ENCODE measurements at regions not wholly inside any gene's neighbourhood (a gene's known extent, or its start where the extent isn't known, plus 50 kb on each side); places are given as distances from the start of the nearest gene placed in this dataset.

DNA sequence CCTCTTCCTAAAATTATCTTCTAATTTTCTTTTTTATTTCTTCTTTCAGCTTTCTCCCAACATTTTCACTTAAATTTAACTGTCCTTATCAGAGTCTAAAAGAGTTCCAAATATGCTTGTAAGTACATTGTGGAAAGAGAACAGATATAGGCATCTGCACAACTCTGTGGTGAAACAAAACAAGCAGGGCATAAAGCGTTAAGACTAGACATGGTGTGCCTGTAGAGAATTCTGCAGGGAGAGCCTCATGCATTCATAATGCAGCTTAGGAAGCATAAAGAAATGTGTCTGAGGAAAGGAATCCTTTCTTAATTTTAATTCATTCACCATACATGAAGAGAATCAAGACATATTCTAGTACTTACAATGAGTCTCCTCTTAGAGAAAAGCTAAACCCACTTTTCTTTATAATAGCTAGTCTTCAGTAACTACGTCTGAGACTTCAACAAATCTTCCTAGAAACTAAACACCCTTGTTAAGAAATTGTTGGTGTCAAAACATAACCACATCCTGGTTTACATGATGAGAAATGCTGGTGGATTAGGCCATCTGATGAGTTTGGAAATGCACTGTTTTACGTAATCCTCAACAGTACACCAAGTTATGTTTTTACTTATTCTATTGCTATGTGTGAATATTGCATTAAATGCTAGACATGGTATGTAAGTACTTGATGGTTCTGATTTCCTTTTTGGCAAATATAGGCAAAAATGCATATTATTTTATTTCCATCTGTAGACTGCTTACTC lies 307.8 kb upstream of the GIMD1 start:
- no peak for DNase-seq

DNA sequence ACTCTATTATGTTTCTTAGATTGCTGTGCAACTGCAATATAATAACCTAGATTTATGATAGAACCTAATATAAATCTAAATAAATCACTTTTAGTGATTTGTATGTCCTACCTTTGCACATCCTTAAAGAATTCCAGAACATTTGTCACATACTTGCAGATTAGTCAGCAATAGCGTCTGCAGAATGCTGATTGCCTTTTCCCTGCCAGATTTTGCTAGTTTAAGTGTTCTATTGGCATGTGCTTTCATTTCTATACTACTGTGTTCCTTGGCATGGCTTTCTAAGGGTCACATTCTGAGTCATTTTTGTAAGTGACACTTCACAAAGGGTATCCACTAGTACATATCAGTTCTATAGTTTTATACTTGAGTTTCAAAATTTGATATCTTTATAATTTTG lies 303.1 kb upstream of the GIMD1 start:
- DNase-seq = no peak

DNA sequence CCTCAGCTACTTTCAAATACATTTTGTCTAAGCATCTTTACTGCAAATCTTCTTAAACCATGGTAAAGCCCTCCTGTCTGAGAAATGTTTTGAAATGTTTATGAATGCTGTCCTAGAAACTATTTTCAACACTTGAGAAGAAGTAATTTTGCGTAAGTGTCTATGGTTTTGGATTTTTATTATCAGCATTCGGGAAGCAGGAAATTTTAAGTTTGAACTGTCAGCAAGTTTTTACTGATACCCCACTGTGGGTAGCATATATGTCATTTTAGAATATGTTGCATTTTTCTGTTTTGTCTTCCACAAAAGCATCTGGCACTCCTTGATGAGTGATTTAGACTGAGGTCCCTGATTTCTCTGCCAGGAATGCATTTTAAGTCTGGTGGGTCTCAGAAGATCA lies 302.4 kb upstream of the GIMD1 start:
- DNase-seq = no peak

DNA sequence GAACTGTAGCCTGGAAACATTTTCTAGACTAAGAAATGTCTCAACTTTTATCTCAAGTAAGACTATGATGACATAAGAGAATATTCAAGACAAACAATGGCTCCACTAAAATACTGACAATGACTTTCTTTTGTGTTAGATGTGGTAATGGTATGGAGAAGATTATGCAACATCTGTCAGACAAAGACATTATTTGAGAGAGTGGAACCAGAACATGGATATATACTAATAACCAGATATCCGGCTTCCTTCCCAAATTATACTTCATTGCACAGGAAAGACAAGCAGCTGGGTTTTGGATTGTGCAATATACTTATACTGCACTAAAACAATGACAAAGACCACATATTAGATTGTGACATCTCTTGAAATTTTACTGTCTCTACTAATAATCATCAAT lies 290.8 kb upstream of the GIMD1 start:
- DNase-seq = no peak

DNA sequence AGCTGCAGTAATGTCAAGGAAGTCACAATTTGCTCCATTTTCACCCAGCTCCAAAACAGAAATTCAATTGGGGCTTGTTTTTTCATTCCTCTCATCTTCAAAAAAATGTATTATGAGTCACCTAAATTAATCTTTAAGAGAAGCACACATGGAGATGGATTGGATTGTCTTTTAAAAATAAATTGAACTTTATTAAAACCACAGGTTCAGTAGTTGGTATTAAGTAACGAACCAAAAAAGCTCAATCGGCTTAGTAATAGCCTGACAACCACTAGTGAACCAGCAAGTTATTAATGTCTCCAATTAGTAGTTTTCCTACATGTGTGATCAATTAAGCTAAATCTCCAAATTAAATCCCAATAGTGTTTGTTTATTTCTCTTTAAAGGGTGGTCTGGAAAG lies 283.5 kb upstream of the GIMD1 start:
- no peak for DNase-seq

DNA sequence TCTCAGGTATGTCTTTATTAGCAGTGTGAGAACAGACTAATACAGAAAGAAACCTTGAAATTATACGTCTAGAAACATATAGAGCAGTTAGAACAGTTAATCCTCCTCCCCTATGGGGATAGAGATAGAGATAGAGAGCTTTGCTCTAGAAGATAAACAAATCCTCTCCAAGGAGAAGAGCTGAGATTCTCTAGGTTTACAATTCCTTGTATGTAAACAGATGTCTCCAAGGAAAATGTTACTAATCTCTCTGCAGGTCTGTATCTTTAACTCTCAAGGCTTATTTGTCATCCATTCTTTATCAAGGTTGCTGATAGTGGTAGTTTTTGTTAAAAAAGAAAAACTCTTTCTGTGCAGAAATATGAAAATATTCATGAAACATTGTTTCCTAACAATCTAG lies 282.1 kb upstream of the GIMD1 start:
- DNase-seq = no peak

DNA sequence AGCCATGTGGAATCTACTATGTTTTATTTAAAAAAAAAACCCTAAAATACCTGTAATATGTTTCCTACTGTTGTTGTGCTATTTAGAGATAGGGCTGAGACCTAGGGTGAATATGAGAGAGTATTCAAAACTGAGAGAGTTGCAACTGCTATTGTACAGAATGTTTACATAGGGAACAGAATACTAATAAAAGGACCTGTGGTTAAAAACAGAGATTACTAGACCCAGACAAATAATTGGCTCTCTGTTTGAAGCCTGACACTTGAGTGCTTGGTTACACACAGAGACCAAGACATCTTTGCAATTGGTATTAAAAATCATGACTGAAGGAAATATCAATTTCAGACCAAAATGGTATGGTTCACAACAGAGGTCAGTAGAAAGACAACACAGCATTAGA lies 278.9 kb upstream of the GIMD1 start:
- DNase-seq = no peak

DNA sequence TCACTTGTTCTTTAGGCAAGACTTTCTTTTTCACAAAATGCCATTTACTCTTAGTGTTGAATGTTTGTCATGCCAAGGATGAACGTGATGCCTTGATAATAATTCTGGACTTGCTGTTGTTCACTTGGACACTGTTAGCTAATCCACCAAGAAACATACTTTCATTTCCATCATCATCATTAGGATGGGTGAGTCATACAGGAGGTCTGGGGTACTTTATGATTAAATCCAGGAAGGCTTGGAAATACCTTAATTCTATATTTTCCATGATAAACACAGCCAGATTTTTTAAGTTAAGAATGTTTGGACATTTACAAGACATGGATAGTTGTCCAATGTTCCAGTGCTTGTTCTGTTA lies 260.7 kb upstream of the GIMD1 start:
- DNase-seq = no peak

DNA sequence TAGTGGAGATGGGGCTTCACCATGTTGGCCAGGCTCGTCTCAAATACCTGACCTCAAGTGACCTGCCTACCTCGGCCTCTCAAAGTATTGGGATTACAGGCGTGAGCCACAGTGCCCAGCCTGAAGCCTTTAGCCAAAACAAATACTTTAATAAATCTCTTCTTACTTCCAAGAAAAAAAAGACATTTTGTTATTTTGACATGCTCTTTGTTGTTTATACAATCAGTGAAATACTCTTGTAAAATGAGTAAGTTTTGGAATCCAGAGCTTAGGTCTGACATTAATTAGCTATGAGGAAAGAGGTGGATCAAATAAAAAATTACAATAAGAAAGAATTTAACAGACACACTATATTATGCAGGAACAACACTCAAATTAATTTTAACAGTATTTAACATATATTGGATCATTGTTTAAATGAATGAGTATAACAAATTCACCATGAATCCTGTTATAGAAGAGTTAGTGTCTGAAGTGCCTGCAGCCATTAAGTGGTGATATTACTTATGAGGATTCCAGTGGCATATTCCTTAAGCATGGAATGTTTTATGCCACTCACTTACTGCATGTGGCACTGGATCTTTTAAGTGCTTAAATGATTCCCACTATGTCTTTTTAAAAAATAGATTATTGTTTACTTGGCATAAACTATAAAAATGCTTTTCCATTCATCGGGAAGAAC lies 260.1 kb upstream of the GIMD1 start:
- no peak for DNase-seq

DNA sequence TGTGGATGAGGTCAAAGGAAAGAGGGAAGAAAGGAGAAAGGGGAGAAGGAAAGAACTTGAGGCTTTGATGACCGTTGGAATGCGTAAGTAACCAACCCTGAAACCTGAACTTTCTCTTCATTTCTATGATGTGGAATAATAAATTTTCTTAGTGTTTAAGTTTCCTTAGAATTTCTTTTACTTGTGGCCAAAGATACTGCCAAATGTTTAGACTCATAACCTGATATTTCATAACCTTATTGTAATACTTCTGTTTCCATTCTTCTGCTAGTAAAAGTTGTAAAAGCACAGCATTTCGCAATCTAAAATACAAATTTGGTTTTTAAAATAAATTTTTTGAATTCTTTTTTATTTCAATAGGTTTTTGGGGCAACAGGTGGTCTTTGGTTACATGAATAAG lies 258.5 kb upstream of the GIMD1 start:
- DNase-seq = no peak

DNA sequence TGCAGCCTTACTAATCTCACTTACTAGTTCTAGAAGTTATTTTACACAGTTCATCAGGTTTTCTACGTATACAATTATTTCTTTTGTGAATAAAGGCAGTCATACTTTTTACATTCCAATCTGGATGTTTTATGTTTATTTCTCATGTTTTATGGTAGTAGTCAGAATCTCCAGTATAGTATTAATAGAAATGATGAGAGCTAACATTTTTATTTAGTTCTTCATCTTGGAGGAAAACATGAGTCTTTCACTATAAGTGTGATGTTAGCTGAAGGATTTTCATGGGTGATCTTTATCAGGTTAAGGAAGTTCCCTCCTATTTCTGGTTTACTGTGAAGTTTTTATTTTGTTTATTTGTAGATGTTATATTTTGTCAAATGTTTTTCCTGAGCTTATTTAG lies 256.1 kb upstream of the GIMD1 start:
- DNase-seq = no peak

DNA sequence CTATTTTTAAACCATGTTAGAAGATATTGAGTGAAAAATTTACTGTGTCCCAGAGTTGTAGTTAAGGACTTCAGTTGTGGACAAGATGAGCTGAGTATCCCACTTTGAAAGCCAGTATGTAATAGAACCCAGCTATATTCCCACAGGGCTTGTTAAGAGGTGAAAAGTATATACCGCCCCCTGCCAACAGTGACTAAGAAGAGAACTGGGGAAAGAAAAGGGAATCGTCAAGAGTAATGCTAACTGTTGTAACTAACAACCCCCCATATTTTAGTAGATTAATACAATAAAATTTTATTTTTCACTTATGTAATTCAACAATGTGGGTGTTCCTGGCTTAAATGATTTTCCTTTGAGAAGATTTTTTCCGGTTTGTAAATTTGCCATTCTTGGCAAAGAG lies 250.4 kb upstream of the GIMD1 start:
- DNase-seq = no peak

DNA sequence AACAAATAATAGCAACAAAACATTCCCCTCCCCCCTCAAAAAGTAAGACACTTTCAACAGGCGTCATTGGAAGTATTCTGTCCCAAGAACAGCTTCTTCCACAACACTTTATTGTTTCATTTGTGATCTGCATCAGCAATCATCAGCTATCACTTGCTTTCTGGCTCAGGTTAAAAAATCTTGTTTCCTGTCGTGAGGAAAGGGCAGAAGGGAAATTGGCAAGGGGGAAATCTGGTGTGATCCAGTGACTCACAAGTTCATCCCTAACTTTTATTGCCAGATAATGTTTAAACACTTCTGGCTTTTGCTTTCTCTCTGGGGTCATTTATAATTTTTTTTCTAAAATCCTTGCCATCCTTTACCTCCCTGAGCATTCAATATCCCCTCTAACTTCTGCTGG lies 247.4 kb upstream of the GIMD1 start:
- DNase-seq = no peak

DNA sequence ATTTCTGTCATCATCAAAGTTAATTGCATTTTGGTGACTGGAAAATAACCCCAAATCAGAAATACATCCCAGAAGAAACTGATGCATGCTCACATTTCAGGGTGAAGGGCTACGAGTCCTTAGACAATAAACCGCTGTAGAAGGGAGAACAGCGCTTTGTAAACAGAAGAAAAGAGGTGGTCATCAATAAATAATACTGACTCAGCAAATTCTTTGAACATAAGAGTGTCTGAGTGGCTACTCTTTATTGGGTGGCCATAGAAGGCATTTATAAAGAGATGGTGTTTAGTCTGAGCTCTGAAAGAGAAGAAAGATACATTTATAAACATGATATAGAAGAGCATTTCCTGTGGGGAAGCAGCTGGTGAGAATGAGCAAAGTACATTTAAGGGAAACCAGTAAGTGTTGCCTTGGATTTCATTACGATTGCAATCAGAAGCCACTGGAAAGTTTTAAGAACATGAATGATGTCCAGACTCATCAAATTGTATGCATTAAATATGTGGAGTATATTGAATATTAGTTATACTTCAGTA lies 246.9 kb upstream of the GIMD1 start:
- no peak for DNase-seq

DNA sequence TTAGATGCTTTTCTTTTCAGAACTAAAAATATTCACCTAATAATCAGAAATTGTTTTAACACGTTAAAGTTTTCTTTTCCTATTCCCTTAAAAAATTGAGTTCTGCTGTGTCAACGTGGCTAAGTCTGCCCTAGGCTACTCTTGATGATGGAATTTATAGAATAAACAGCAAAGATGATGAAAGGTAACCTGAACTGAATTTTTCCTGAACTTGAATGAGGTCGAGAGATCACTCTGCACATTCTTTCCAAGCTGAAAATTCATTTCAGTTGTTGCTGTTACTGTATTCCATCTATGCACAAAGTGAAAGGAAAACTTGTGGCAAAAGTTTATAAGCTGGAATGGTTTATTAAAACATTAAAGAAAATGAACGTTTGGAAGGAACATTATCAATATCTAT lies 245.9 kb upstream of the GIMD1 start:
- no peak for DNase-seq

DNA sequence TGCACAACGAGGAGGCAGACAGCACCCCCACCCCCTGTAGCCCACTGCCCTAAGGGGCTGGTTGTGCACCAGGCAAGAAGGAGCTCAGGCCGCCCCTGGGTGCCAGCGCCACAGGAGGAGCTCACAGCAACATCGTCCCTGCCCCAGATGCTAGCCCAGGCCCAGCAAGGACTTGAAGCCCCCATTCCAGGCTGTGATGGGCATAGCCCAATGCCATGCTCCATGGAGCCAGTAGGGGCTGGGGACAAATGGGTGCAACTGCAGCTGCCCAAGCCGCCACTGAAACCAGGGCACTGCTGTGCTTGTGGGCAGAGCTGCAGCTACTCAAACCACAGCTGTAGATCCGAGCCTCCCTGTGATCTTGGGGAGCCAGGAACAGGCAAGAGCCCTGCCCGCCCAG lies 241.3 kb upstream of the GIMD1 start:
- no peak for DNase-seq

DNA sequence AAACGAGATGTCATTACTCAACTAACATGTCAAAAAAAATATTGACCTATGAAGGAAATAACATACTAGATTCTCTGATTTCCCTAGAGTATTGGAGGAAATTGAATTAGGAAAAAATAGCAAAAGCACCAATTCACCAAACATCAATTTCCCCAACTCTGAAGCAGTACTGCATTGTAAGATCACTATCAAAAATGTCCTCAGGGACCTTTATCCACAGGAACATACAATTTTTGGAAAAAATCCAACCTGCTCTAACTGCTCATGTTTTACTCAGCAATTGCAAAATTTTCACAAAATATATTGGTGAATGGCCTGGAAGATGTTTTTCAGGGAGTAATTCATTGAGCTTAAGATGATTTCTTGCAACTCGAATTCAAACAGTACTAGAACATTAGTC lies 239.0 kb upstream of the GIMD1 start:
- DNase-seq = no peak

DNA sequence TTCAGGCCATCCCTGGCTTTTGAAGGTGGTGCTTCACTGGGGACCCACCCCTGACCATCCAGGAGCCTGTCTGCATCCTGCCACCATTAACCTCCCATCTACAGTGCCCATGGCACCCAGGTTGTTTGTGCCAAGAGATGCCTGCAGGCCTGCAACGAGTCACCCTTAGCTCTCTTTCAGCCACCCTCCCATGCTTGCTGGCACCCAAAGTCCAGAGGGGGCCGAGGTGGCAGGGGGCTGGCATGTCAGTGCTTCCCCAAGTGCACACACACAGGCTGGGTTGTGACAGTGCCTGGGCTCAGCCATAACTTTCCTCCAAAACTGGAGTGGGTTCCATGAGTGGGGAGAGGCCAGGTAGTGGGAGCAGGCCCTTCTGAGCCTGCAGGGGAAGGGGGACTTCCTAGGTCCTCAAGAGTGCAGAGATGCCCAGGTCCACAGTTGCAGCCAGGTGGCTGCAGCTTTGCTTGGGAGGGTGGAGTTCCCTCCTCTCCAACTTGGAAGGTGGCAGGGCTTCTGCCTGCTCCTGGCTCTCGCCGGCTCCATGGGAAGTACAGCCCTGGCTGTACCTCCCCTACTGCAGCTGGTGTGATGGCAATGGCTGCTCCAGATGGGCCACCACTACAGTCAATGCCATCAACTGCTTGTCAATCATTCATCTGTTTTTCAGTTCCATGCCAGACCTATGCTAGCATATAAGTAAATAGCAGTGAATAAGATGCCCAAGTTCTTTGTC lies 235.9 kb upstream of the GIMD1 start:
- DNase-seq = no peak

DNA sequence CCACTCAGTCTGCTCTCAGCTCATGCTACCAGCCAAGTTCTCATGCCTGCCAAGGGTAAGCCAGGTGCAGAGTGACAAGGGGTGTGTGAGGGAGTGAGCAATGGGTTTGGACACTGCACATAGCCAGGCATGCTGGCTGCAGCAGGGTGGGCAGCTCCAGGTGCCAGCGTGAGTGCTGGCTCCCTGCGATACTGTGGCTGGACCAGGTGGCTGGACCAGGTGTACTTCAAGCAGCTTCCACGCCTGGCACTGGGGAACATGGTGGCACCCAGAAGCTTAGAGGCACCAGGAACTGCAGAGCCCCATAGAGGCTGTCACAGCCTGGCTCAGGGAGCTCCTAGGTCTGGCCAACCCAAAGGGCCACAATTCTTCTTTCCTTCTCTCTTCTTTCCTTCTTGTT lies 234.9 kb upstream of the GIMD1 start:
- no peak for DNase-seq

DNA sequence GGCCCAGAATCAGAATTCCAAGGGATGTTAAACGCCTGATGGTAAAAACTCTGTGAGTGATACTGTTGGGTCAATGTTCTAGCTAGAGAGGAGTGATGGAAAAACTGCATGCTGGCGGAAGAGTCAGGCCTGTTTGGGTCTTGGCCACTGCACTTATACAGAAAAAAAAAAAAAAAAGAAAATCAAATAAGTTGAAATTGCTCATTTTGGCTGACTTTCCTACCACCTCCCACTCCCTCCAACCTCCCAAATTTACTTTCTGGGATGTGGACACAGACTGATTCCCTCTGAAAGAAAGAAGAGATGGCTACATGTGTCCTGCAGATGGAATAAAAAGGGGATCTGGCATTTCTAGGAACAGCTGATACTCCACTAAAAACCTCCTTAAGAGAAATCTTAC lies 234.1 kb upstream of the GIMD1 start:
- DNase-seq = no peak

DNA sequence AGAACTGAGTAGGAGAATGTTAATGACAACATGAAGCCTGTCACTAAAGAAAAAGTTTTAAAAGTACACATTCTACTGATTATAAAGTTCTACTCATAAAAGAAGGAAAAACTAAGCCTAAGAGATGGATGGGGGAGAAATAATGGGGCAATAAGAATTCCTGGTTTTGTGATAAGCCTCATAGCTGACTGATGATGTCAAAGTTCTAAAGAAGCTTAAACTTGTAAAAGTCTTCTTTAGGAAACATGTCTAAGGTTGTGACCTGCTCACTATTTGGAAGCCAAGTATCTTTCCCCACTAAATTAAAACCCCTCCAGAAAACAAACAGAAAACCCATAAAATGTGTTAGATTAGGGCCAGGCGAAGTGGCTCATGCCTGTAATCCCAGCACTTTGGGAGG lies 232.9 kb upstream of the GIMD1 start:
- no peak for DNase-seq

DNA sequence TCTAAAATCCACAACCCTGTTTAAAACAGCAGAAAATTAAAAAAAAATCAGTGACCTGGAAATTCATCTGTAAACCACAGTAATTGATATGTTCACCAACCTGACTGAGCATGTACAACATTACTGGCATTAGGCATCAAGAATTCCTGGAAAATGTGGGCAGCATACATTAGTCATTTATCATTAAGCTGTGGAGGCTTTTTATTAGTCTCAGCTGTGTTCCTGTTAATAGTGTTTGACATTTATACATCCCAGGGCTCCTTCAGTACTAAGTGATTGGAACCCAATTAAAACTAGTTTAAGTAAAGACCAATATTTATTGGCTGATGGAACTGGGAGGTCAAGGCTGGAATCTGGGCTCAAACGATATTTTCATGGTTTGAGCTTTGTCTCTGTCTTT lies 227.3 kb upstream of the GIMD1 start:
- no peak for DNase-seq

DNA sequence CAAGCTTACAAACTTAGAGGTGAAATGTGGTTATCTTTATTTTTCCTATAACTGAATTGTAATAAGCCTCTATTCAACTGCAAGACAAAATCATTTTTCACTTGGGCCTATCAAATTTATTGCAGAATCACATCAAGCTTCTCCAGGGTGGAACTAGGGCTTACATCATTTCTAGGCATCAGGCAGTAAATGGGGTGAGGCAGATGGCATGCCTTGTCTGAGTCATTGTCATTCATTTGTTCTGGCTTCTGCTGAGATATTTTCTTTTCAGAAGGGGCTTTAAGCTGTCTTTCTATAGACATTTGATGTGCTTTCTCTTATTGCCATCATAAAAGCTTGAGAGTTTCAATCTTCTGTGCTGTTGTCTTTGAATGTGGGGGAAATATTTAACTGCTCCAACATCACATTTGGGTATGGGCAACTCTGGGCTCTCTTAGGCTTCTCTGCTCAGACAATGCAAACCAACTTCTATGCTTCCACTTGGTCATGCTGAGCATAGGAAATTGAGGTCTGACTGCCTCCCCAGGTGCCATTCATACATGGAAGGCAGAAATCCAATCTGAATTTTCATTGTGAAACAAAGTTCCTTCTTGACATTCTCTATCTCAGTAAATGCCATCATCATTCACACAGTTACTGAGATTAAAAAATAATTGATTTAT lies 225.8 kb upstream of the GIMD1 start:
- no peak for DNase-seq
